Astrocyte of the cerebellum (primary cell): ENCODE measurements at regions not wholly inside any gene's neighbourhood (a gene's known extent, or its start where the extent isn't known, plus 50 kb on each side); places are given as distances from the start of the nearest gene placed in this dataset.
"Not testable (repeated sequence)": the region's sequence is repeated elsewhere in the genome, so short reads cannot be mapped to it uniquely, and the experiment has no call there.

Source experiments
- DNase-seq: peaks from one replicate; pipeline ENCODE4 v3.0.0-alpha.2; 2011; ENCODE audit warnings: low read depth
- H3K4me3 ChIP-seq: 2 replicates; pipeline ENCODE4 v1.5.1; 2011; ENCODE audit warnings: mild to moderate bottlenecking, low read depth, low read length, moderate library complexity
- CTCF ChIP-seq: IDR thresholded peaks from 2 replicates; pipeline ENCODE4 v1.5.1; 2012; ENCODE audit warnings: low read length, low read depth, moderate library complexity, mild to moderate bottlenecking; ENCODE audit errors: missing control alignments
- in situ Hi-C: cut with HindIII; loops from 2 replicates; pipeline ENCODE4 v1.10.0; 2017; ENCODE audit warnings: low sequenced_read_pairs

DNA sequence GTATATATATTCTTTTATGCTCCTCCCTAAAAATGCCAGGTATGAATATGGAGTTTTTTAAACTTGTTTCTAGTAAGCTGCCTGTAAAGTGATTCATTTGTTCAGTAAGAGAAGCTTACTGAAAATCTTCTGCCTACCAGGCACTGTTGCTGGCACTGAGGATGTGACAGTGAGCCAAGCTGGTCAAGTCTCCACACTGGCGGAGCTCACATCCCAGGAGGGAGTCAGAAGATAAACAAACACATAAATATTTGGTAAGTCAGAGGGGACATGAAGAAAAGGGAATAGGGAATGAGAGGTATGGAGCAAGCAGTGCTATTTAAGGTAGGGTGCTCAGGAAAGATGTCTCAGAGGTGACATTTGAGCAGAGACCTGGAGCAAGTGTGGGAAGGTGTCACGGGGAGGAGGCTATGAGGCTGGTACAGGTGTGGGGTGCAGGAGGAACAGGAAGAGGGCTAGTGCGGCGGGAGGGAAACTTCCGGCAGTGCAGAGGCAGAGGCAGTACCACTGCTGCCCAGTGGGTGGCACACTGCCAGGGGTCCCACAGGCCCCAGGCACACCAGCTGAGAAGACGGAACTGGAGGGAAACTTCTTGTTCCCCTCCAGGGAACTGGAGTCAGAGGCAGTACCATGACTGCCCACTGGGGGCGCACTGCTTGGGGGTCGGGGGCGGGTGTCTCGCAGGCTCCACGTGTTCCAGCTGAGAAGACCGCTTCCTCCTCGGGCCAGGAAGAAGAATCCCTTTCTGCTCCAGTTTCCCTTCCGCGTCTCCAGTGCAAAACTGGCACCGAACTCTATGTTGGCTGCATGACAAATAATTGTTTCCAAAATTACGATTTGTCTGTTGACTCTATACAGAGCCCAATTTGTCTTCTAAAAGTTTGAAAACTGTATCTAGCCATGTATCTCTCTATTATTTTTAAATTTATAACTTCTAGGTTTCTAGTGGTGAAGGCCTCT is 161.0 kb downstream of the TEX36 start:
- DNase-seq = no peak
- peak; percentile 54 for TF ChIP-seq CTCF
- in situ Hi-C loops = no loop called here
- no peak overlapping the region for H3K4me3 ChIP-seq

GRCh38 chr10:125520968-125521367 is 162.0 kb downstream of the TEX36 start:
- no peak for DNase-seq
- TF ChIP-seq CTCF = no peak
- no peak overlapping the region for H3K4me3 ChIP-seq
- in situ Hi-C loops = no loop called here

DNA sequence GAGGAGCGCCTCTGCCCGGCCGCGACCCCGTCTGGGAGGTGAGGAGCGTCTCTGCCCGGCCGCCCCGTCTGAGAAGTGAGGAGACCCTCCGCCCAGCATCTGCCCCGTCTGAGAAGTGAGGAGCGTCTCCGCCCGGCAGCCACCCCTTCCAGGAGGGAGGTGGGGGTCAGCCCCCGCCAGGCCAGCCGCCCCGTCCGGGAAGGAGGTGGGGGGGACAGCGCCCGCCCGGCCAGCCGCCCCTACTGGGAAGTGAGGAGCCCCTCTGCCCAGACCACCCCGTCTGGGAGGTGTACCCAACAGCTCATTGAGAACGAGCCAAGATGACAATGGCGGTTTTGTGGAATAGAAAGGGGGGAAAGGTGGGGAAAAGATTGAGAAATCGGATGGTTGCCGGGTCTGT is 164.6 kb downstream of the TEX36 start:
- in situ Hi-C loops, H3K4me3 ChIP-seq, DNase-seq: not testable (repeated sequence)

GRCh38 chr10:125515571-125515970 is 167.4 kb downstream of the TEX36 start:
- TF ChIP-seq CTCF = no peak
- in situ Hi-C loops = no loop called here

GRCh38 chr10:125514206-125515162 is 168.5 kb downstream of the TEX36 start:
- DNase-seq = no peak
- no peak overlapping the region for H3K4me3 ChIP-seq
- in situ Hi-C loops = no loop called here
- no peak for TF ChIP-seq CTCF

More at GRCh38 chr10:125515571-125515970, 167.4 kb downstream of the TEX36 start:
- DNase-seq = no peak
- H3K4me3 ChIP-seq = no peak overlapping the region

DNA sequence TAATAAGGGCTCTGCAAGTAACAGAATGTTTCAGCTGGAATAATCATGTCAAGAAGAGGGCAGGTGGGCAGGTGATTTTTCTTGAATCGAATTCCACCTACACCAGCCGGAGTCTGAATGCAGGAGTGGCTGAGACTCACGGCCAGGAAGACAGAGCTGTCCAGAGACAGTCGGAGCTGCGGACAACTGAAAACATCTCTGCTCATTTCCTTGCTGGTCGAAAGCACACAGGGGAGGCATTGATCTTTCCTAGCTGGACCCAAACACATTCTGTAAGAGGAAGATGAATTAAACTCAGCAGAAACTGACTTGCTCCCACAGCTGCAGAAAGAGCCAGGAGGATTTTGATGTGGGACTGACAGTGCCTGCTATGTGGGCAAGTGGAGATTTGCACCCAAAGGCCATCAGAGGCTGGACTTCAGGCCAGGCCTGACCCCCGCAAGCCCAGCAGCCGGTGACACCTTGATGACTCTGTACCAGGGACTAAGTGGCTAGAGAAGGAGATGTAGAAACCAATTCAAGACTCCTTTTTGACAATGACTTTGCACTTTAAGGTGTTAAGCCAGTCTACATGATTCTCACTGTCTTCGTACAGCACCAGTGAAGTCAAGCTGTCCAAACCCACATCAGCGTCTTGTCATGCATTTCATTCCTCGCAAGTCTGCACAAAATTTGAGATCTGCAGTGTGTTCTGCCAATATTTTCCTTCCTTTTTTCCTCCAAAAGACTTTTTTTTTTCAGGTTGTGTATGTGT is 169.4 kb downstream of the TEX36 start:
- H3K4me3 ChIP-seq = no peak overlapping the region
- in situ Hi-C loops = no loop called here
- no peak for DNase-seq
- TF ChIP-seq CTCF = no peak
